NCI-H1694 (cell line): ENCODE measurements at regions not wholly inside any gene's neighbourhood (a gene's known extent, or its start where the extent isn't known, plus 50 kb on each side); places are given as distances from the start of the nearest gene placed in this dataset.
"Not testable (repeated sequence)": the region's sequence is repeated elsewhere in the genome, so short reads cannot be mapped to it uniquely, and the experiment has no call there.

Experiments used
- DNase-seq: peaks from one replicate; lab custom pipeline; 2025; lab: John Stamatoyannopoulos, UW

- no peak for DNase-seq
Measured at GRCh38 chr6:849075-849506, 156.2 kb upstream of the EXOC2 start.

GRCh38 chr6:845566-845965 is 152.6 kb upstream of the EXOC2 start:
- DNase-seq: no peak

- no peak for DNase-seq
Measured at GRCh38 chr6:845101-845500, 152.2 kb upstream of the EXOC2 start.

GRCh38 chr6:842141-842540 is 149.2 kb upstream of the EXOC2 start:
- no peak for DNase-seq

GRCh38 chr6:841569-841968 is 148.6 kb upstream of the EXOC2 start:
- no peak for DNase-seq

DNA sequence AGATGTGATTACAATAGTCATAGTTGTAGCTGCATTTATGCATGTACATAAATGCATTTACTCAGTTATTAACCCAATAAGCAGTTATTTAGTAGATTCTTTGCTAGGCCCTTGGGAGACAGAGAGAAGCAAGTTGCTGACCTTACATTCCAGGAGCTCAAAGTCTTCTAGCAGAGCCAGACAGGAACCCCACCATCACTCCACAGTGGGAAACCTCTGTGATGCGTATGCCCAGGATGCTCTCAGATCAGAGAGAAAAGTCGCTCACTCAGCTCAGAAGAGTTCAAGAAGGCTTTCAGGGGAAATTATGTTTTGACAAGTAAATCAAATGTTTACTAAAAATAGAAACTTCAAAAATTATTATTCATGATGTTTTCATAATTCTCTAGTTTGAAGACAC is 146.3 kb upstream of the EXOC2 start:
- DNase-seq: no peak

DNA sequence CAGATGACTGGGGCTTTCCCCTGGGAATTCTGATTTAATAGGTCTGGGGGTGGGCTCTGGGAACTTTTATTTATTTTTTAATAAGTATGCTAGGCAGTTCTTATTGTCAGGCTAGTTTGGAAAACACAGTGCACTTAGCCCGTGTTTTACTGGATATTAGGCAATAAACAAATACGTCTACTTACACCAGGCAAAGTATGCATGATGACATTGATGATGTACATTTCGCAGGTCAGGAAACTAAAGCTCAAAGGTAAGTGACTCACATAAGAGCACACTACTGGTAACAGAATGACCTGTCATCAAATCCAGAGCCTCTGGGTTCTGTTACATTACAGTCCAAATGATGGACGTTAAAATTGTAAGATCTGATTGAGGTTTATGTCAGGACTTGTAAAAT is 144.4 kb upstream of the EXOC2 start:
- no peak for DNase-seq

DNA sequence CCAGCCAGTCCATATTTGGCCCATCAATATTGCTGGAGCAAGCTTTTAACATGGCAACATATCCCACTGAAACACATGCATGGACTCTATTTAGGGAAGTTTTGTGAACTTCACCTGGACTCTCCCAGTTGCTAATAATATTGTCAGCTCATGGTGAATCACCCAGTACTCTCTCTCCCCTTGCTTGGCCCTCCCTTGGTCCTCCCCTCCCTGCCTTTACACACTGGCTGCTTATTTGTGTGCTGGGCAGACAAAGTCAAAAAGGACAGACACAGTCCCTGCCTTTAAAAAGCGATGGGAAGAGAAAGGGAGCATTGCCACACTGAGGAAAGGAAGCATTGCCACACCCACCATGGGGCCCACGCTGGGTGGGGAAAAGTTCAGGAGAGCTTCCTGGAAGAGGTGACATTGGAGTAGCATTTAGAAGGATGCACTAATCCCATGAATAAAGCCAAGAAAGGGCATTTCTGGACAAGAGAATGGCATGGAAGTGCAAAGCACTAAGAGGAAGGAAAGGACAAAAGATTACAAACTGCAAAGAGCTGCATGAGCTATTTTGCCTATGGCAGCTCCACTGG is 143.4 kb upstream of the EXOC2 start:
- no peak for DNase-seq

- DNase-seq: no peak
Measured at GRCh38 chr6:835476-836160, 142.7 kb upstream of the EXOC2 start.

GRCh38 chr6:834866-835265 is 141.9 kb upstream of the EXOC2 start:
- no peak for DNase-seq

- DNase-seq: no peak
Measured at GRCh38 chr6:834190-834589, 141.3 kb upstream of the EXOC2 start.

DNA sequence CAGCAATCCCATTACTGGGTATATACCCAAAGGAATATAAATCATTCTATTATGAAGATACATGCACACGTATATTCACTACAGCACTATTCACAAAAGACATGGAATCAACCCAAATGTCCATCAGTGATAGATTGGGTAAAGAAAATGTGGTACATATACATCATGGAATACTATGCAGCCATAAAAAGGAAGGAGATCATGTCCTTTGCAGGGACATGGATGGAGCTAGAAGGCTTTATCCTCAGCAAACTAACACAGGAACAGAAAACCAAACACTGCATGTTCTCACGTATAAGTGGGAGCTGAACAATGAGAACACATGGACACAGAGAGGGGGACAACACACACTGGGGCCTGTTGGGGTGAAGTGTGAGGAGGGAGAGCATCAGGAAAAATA is 139.9 kb upstream of the EXOC2 start:
- DNase-seq: not testable (repeated sequence)

DNA sequence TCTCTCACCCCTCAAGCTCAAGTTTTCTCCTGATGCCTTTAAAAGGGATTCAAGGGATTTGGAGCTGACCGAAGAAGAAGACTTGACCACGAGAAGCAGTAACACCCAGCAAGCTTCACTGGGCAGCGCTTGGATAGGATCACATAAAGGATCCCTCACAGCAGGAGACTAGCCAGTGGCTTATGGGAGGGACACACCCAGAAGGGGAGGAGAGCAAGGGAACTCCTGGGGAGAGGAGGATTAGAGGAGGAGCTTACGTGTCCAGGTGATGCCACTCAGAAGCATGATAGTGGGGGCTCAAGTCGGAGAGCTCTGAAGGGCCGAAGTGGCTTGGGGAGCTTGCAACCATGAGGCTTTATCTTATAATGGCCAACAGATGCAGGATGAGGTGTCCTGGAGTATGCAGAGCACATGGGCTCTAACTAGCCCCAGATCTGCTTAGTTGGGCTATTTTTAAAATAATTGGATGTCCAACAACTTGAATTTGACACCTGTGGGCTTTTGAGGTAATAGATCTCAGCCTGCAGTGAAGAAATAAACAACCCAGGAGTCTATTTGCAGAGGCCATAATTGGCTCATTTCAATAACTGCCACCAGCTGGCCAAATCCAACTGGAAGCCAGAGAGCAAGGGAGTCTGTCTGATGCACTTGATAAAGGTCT is 137.9 kb upstream of the EXOC2 start:
- no peak for DNase-seq

GRCh38 chr6:829656-830055 is 136.7 kb upstream of the EXOC2 start:
- DNase-seq: no peak

- no peak for DNase-seq
Measured at GRCh38 chr6:827431-827830, 134.5 kb upstream of the EXOC2 start.

GRCh38 chr6:819122-819521 is 126.2 kb upstream of the EXOC2 start:
- no peak for DNase-seq

- no peak for DNase-seq
Measured at GRCh38 chr6:818196-818595, 125.3 kb upstream of the EXOC2 start.

DNA sequence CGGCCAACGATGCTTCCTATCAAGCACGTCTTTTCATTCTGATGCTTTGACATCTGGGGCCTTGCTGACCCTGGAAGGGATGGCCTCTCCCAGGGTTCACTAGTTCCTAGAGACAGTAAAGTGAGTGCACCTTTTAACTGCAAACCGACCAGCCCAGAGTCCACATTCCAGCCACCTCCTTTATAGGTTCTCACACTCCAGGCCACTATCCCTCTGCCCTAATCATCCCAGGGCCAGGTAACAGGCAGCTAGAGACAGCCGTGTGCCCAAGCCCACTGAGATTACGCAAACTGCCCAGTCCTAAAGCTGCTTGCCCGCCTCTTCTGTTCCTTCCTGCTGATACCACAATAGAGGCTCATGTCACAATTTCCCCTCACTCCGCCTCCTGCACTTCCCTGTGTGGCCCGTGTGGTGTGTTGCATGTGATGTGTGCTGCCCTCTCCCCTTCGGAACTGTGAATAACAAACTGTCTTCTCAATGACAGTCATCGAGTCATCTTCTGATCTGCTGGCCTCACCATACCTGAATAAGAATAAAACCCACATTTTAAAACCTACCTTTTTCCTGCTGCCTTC is 123.7 kb upstream of the EXOC2 start:
- no peak for DNase-seq

GRCh38 chr6:815348-815738 is 122.4 kb upstream of the EXOC2 start:
- no peak for DNase-seq

DNA sequence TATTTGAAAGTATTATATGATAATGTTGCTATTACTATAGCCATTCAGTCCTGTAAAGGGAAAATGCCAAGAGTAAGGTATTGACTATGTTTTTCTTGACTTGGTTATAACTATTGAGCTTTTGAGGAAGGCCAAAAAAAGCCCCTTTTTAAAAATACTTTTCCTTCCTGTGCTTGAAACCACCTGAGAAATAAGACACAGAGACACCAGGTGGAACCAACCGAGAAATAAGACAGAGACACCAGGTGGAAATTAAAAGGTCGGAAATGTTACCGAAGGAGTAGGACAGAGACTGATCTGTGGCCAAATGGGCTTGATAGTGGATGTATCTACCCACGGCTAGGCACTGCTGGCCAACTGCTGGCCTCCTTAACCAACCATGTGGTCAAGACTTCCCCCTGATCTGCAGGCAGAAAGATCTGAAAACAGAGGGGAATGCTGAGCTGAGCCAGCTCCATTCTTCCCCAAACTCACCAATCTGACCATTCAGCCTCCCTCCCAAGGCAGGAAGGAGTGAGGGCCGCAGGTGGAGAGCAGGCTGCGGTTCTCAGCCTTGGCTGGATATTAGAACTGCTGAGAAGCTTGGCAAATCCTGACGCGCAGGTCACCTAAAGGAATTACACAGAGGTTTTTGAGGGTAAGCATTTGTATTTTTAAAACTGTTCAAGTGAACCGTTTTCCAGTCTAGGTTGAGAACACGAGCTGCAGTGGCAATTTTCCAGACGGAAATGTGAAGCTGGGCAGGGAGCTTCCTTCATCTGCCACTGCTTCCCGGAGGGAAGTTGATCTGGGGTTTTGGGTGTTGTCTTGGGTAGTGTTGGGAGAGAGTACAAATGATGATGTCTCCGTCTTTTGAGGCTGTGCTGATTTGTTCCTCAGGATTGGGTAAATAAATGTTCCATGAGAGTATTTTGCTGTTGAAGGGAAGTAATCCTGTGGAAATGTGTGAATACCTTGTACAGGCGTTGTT is 121.7 kb upstream of the EXOC2 start:
- no peak for DNase-seq

DNA sequence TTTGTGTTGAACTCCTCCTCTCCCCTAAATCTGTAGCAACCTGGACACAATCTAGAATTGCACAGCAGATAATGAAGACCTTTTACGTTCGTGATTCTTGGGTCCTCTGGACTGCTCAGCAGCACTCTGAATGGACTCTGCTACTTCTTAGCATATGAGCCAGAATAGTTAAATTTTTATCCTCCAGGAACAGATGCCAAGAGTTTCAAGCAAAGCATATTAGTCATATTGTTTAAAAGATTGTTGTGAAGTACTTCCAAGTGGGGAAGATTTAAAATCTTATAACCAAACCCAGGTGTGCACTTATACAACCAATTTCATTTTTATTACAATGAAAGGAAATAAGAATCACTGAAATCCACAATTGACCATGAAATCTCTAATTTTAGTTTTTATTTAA is 118.9 kb upstream of the EXOC2 start:
- no peak for DNase-seq

GRCh38 chr6:811191-811590 is 118.3 kb upstream of the EXOC2 start:
- DNase-seq: no peak
